Chondrocyte (in vitro differentiated cells): ENCODE measurements at regions not wholly inside any gene's neighbourhood (a gene's known extent, or its start where the extent isn't known, plus 50 kb on each side); places are given as distances from the start of the nearest gene placed in this dataset.

ENCODE experiments used
- DNase-seq: peaks from one replicate; pipeline ENCODE4 v3.0.0; 2021; ENCODE audit warnings: mixed read lengths, low spot score
- H3K27ac Mint-ChIP-seq: one replicate; pipeline ENCODE4 v1.8.0; 2021; ENCODE audit warnings: mild to moderate bottlenecking, moderate library complexity, mixed read lengths; ENCODE audit not compliant: unreplicated experiment
- H3K27me3 Mint-ChIP-seq: 2 replicates; pipeline ENCODE4 v1.8.0; 2021; ENCODE audit warnings: low read depth, mixed read lengths
- H3K36me3 Mint-ChIP-seq: 2 replicates; pipeline ENCODE4 v1.8.0; 2021; ENCODE audit warnings: low read depth, mixed read lengths
- H3K4me1 Mint-ChIP-seq: 2 replicates; pipeline ENCODE4 v1.8.0; 2021; ENCODE audit warnings: low read depth, mild to moderate bottlenecking, mixed read lengths
- H3K4me3 Mint-ChIP-seq: one replicate; pipeline ENCODE4 v1.8.0; 2021; ENCODE audit warnings: mild to moderate bottlenecking, moderate library complexity, mixed read lengths; ENCODE audit not compliant: unreplicated experiment
- H3K9me3 Mint-ChIP-seq: 2 replicates; pipeline ENCODE4 v1.8.0; 2021; ENCODE audit warnings: low read depth, mixed read lengths
- TF ChIP-seq, protein P1 (sequence below): fragments of 200-600 bp; sonication (generic); IDR thresholded peaks from 2 replicates; pipeline ENCODE4 v1.5.0; 2021; ENCODE audit warnings: antibody characterized with exemption, mild to moderate bottlenecking, moderate library complexity

DNA sequence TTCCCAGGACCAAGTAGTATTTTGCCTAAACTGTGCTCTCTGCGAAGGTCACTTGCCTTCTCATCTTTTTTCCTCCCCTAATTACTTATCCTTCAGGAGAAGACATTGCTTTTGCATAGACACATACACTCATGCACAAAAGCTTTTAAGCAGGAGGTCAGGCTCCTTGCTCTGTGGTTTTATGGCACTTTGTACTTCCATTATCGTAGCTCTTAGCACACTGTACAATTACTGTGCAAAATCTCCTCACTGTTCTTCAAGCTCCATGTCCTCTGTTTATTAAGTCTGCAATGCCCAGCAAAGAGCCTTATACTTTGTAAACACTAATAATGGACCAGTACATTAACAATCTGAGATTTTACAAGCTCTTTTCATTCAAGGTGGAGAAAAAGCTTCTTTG, 188.4 kb upstream of the GNPDA2 start:
- TF ChIP-seq, protein P1, sequence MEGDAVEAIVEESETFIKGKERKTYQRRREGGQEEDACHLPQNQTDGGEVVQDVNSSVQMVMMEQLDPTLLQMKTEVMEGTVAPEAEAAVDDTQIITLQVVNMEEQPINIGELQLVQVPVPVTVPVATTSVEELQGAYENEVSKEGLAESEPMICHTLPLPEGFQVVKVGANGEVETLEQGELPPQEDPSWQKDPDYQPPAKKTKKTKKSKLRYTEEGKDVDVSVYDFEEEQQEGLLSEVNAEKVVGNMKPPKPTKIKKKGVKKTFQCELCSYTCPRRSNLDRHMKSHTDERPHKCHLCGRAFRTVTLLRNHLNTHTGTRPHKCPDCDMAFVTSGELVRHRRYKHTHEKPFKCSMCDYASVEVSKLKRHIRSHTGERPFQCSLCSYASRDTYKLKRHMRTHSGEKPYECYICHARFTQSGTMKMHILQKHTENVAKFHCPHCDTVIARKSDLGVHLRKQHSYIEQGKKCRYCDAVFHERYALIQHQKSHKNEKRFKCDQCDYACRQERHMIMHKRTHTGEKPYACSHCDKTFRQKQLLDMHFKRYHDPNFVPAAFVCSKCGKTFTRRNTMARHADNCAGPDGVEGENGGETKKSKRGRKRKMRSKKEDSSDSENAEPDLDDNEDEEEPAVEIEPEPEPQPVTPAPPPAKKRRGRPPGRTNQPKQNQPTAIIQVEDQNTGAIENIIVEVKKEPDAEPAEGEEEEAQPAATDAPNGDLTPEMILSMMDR: no peak
- DNase-seq: no peak
- Mint-ChIP-seq H3K9me3 (no peaks in the 10 kb centered on the region), H3K4me3 (no peak overlapping the region), H3K27ac (no peak overlapping the region), H3K27me3 (peaks cover 12% of the 10 kb centered on the region), H3K4me1 (no peaks in the 10 kb centered on the region), H3K36me3 (no peaks in the 10 kb centered on the region)

DNA sequence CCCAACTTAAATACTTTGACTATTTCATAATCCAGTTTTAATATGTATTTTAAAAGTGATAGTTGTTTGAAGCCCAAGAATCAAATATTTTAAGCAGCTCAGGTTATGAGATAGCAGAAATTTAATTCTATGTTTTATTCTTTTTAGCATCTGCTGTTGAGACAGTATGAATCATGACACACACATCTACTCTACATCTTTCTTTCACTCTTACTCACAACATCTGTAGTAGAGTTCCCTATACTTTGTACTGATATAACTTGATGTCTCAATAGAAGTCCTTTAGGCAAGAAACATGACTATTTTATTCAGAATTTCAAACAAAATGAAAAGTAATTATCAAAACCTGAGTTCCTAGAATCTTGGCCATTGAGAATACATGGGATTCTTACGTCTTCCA, 187.9 kb upstream of the GNPDA2 start:
- TF ChIP-seq, protein P1: no peak
- Mint-ChIP-seq H3K9me3 (no peaks in the 10 kb centered on the region), H3K36me3 (no peaks in the 10 kb centered on the region), H3K27me3 (peaks cover 12% of the 10 kb centered on the region), H3K4me1 (no peaks in the 10 kb centered on the region), H3K27ac (no peak overlapping the region), H3K4me3 (no peak overlapping the region)
- DNase-seq: no peak

DNA sequence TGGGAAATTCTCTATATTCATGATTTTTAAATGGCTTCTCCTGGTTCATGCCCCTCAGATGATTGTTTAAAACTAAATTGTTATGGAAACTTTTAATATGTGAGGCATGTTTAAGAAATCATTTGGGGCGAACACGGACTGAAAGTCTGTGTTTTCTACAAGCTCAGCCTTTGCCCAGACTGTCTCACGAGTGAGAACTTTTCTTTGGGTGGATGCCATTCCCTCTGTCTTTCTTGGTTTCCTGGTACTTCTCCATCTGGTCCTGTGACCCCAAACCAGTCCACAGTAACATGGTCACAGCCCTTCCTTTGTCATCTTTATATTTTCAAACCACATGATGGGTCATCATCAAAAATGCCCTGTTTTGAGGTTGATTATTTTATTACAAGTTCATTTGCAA, 186.6 kb upstream of the GNPDA2 start:
- Mint-ChIP-seq H3K27me3 (peaks cover 10% of the 10 kb centered on the region), H3K9me3 (no peaks in the 10 kb centered on the region), H3K27ac (no peak overlapping the region), H3K4me1 (no peaks in the 10 kb centered on the region), H3K4me3 (no peak overlapping the region), H3K36me3 (no peaks in the 10 kb centered on the region)
- TF ChIP-seq, protein P1: no peak
- no peak for DNase-seq

GRCh38 chr4:44908565-44908964, 182.2 kb upstream of the GNPDA2 start:
- H3K36me3 Mint-ChIP-seq: no peaks in the 10 kb centered on the region
- H3K27ac Mint-ChIP-seq: no peak overlapping the region
- H3K9me3 Mint-ChIP-seq: peaks cover 2% of the 10 kb centered on the region
- no peaks in the 10 kb centered on the region for H3K4me1 Mint-ChIP-seq
- H3K4me3 Mint-ChIP-seq: no peak overlapping the region
- TF ChIP-seq, protein P1: no peak
- H3K27me3 Mint-ChIP-seq: peaks cover 4% of the 10 kb centered on the region
- DNase-seq: no peak

- TF ChIP-seq, protein P1: no peak
- H3K36me3 Mint-ChIP-seq: no peaks in the 10 kb centered on the region
- H3K4me3 Mint-ChIP-seq: no peak overlapping the region
- no peak for DNase-seq
- H3K27me3 Mint-ChIP-seq: no peaks in the 10 kb centered on the region
- H3K9me3 Mint-ChIP-seq: no peaks in the 10 kb centered on the region
- H3K27ac Mint-ChIP-seq: no peak overlapping the region
- H3K4me1 Mint-ChIP-seq: no peaks in the 10 kb centered on the region
Observed at GRCh38 chr4:44872246-44872645, 145.9 kb upstream of the GNPDA2 start.
